Endothelial cell of hepatic sinusoid (primary cell): ENCODE measurements at regions not wholly inside any gene's neighbourhood (a gene's known extent, or its start where the extent isn't known, plus 50 kb on each side); places are given as distances from the start of the nearest gene placed in this dataset.
"Not testable (repeated sequence)": the region's sequence is repeated elsewhere in the genome, so short reads cannot be mapped to it uniquely, and the experiment has no call there.

Experiments
- in situ Hi-C: cut with HindIII; loops from 2 replicates; pipeline ENCODE4 v1.10.0; 2017; ENCODE audit warnings: low sequenced_read_pairs

DNA sequence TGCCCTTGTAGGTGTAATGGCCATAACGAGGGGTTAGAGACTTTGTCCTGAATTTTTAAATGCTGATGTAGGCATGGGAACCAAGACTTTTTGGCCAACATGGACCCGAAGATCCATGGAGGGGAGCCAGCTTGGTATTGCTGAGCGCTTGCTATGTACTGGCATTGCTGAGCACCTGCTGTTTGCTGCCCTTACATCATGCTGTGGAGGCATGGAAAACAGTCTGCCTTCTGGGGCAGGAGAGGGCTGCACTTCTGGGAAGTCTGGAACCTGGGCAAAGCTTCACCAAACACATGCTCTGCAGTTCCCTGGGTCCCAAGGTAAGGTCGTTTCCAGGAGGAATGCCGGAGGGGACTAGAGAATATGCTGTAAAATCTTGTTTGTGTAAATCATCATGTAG lies 86.3 kb upstream of the CNIH3 start:
- in situ Hi-C loops = no loop called here

DNA sequence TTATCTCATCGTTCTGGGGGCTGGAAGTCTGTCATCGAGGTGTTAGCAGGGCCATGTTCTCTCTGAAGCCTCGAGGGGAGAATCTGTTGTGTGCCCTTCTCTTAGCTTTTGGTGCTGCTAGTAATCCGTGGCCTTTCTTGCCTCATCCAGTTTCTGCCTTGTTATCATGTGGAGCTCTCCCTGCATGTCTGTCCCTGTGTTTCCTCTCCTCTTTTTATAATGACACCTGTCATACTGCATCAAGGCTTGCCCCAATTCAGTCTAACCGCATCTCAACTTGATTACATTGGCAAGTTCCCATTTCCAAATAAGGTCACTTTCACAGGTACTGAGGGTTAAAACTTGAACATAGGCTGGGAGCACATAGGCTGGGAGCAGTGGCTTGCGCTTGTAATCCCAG lies 82.6 kb upstream of the CNIH3 start:
- in situ Hi-C loops = no loop called here

DNA sequence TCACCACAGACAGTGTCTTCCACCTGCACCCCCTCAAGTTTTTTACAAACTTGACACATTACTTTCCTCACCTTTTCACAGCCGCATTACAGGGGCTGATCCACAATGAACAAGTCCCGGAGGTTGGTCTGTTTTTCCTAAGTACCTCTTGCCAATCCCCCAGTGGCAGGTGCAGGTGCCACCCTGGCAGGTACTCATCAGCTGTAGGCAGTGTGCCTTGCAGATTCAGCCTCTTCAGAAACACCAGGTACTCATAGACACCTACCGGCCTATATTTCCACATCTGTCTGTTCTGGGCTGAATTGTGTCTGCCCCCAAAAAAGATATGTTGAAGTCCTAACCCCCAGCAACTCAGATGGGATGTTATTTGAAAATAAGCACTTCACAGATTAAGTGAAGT lies 81.4 kb upstream of the CNIH3 start:
- in situ Hi-C loops = no loop called here

DNA sequence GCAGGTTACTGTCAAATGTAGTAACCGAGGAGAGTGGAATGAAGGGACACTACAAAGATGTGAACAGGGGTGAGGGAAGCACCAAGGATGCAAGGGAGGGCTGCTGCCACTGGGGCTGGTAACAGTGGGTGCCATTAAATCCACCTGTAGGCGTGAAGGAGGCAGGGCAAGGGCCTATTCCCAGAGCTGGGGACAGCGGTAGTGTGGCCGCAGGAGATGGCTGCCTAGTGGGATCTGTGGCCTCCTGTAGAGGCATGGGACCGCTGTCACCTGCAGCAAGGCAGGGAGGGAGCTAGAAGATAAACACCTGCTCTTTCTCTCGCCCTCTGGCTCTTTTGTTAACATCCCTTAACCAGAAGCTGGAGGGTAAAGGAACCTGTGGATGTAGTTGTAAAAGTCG lies 80.5 kb upstream of the CNIH3 start:
- in situ Hi-C loops = no loop called here

DNA sequence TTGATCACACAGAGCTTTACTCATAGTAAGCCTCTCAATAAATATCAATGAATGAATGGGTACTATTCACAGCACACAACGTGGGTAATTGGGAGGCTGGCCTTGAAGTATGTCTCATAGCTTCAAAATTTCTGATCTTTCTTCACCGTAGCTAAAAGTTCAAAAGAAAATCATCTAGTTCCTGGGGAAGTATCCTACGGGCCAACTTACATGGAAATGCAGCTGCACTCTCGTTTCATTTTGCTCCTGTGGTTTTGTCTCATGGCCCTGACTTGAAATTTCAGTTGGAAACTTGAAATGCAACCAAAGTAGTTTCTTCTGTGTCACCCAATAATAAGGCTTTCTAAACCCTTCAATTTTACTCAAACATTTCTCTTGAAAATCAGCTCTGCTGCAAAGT lies 76.1 kb upstream of the CNIH3 start:
- in situ Hi-C loops = no loop called here

DNA sequence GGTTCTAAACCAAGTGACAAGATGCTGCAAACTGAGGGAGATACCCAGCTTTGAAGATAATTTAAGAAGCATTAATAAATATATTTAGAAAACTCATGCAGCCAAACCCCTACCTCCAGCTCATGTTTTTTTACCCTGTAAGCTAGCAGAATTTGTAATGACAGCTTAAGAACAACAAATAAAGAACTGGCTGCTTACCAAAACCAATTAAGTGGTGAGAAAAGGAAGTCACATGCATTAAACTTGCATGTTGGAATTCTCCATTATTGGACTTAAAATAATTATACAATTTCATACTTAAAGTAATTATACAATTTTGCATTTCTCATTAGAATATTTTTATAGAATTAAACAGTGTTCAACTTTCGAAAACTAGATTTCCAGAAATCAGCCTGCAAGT lies 75.6 kb upstream of the CNIH3 start:
- in situ Hi-C loops = no loop called here

DNA sequence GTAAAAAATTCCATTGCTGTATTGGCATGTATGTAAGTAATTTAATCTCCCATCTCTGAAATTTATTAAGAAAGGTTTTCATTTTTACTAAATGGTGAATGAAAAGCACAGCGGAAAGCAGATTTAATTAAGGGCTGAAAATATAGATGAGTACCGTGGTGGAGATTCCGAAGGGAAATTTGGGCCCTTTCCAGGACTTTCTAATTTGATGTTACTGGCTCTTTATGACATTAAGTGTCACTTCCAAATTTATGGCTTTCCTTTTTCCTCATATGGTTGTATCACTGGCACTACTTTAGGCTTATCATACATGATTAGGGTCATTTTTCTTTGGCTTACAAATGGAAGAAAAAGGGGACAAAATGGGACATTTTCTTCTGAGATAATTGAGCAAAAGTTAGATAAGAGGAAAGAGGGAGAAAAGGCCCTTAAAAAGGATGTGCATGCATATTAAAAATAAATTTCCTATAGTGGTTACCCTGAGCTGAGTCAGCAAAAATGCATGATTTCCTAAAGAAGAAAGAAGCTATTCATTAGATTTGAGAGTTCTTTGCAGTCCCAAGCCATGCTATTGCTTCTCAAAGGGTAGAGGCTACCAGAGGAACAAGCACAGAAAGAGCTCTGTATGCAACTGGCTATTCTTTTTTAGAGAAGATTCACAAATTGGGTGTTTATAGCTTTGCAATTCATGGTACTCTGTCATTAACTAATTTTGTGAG lies 74.9 kb upstream of the CNIH3 start:
- in situ Hi-C loops = no loop called here

DNA sequence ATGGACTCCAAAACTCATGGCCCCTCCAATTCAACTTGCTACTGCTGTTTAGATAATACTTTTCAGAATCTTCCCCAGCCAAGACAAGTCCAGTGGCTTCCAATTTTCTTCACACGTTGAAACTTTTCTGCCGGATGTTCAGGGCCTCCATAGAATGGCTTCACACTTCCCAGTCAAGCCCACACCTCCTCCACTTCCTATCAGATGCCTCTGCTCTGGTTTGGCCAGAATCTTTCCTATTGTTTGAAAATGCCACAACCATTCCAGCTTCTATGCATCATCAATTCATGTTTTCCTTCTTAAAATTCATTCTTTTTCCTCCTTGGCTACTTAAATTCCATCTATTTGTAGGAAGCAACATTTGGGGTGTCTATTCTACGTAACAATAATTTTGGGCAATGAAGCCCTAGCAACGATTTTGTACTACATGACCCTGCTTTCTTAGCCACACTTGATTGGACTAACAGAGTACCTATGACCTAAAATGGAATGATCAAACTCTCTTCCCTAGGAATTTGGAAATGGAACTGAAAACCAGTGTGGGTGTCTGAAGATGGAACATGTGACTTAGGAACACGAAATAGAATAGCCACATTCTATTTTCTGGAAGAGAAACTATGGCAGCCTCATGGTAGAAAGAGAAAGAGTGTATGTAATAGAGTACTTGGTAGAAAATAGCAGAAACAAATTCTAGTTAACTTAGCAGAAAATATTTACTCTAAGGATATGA lies 74.1 kb upstream of the CNIH3 start:
- in situ Hi-C loops = no loop called here

DNA sequence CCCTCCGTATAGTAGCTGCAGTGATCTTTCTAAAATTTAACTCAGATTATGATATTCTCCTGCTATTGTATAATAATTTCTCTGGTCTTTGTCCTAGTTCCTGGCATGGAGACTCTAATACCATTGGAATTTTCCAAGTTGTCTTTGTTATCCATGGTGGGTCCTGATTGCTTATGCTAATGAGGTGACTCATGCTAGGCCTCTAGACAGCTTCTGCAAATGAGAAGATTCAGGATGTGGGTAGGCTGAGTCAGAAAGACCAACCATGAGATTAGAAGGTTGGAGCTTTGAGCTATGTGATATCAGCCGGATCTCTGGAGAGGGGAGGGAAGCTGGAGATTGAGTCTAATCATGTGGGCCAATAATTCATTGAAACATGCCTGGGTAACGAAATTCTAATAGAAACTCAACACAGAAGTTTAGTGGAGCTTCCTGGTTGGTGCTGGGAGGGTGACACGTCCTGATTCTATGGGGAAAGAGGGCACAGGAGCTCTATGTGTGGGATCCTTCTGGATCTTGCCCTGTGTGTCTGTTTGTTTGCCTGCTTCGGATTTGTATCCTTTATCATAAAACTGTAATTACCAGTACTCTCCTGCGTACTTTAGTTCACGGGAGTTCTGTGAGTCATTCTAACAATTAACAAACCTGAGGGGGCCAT lies 73.2 kb upstream of the CNIH3 start:
- in situ Hi-C loops = no loop called here

DNA sequence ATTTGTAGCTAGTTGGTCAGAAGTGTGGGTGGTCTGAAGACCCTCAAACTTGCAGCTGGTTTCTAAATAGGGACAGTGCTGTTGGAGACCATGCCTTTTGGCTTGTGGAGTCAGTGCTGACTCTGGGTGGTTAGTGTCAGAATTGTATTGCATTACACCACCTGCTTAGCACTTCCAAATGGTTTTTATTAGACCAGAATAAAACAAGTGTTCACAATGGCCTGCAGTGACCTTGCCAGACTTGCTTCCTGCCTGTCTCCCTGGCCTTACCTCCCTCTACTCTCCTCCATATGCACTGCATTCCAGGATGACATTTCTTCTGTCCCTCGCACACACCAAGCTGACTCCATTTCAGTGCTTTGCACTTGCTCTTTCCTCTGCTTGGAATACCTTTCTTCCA lies 72.7 kb upstream of the CNIH3 start:
- in situ Hi-C loops = no loop called here

DNA sequence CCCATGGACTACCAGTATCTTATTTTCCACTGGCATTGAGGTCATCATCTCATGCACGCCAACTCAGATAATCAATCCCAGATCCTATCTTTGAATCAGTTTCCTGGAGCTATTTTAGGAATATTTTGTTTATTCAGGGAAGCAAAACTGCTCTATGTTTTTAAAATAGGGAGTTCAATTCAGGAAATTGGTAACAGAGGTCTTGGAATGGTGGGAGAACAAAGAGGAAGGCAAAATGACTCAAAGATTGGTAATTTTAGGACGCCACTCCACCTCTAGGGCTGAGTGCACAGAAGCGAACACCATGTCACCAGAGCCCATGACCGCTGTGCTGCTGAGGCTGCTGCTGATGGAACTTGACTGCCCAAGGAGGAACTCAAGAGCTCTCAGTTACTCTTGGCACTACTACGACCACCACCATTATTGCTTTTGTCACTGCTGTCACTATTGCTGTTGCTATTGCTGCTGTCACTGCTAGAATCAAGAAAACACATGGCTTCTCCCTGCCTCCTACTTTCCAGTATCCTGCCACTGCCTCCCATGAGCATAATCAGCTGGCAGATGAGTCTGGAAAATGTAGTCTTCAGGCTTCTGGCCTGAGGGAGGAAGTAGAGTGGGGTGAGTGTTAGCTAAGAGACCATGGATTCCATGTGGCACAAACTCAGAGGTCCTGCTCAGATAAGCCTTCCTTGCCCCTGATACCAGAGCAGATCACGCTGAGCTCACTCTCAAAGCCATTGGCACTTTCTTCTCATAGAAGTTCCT lies 71.6 kb upstream of the CNIH3 start:
- in situ Hi-C loops = loop anchor here (5.0 kb wide), 1 partner anchor 63 kb away; no protein-coding TSS in a partner anchor

DNA sequence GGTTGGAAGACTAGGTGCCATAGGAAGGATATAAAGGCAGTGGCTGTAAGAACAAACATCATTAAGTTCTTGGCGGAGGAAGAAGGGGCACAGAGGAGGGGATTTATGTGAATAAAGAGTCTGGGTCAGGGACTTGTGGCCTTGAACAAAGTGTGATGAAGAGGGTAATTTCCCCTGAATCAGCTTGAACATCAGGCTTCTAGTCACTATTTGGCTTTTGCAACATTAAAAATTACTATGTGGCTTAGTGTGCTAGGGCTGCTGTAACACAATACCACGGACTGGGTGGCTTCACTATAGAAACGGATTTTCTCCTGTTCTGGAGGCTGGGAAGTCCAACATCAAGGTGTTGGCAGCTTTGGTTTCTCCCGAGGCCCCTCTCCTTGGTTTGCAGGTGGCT lies 70.5 kb upstream of the CNIH3 start:
- in situ Hi-C loops = loop anchor here (5.0 kb wide), 1 partner anchor 62 kb away; no protein-coding TSS in a partner anchor

DNA sequence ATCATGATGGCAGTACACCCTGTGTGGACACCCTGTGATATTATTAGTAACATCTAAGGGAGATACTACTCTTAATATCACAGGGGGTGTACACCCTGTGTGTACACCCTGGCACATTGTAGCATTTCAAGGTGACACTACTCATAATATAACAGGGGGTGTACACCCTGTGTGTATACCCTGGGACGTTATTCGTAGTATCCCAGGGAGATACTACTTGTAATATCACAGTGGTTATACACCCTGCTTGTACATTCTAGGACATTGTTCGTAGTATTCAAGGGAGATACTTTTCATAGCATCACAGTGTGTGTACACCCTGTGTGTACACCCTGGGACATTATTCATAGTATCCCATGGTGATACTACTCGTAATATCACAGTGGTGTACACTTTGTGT lies 67.4 kb upstream of the CNIH3 start:
- in situ Hi-C loops = loop anchor here (5.0 kb wide), 1 partner anchor 59 kb away; no protein-coding TSS in a partner anchor

DNA sequence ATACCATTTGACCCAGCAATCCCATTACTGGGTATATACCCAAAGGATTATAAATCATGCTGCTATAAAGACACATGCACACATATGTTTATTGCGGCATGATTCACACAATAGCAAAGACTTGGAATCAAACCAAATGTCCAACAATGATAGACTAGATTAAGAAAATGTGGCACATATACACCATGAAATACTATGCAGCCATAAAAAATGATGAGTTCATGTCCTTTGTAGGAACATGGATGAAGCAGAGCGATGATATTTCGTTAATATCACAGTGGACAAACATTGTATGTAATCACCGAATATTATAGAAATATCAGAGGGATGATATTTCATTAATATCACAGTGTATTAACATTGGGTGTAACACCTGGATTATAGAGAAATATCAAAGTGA lies 64.9 kb upstream of the CNIH3 start:
- in situ Hi-C loops = not testable (repeated sequence)

DNA sequence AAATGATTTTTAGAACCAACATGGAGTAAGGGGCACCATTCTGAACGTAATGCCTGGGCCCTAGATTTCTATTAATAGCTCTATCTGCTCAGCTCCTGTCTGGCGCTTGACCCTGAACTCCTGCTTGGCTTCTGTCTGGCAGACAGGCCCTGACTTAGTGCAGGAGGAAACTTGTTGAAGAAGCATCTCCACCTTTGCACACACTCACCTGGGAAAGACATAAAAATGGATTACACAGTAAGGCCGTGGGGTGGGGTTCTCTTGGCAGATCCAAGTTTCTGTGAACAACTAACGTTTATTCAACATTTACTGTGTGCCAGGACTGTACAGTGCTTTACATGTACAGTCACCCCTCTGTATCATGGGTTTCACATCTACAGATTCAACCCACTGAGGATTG lies 62.1 kb upstream of the CNIH3 start:
- in situ Hi-C loops = no loop called here

DNA sequence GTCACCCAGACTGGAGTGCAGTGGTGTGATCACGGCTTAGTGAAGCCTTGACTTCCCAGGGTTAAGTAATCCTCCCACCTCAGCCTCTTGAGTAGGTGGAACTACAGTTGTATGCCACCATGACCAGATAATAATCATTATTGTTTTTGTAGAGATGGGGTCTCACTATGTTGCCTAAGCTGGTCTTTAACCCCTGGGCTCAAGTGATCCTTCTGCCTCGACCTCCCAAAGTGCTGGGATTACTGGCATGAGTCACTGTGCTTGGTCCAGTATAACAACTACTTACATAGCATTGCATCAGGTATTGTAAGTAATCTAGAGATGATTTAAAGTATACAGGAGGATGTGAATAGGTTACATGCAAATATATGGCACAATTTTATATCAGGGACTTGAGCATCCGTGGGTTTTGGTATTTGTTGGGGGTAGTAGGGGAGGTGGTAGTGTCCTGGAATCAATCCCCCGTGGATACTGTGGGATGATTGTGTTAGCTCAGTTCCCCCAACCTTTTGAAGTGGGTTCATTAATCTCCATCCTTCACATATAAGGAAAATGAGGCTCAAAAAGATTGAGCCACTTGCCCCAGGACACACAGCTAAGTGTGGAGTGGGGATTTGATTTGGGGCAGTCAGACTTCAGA lies 61.4 kb upstream of the CNIH3 start:
- in situ Hi-C loops = no loop called here

DNA sequence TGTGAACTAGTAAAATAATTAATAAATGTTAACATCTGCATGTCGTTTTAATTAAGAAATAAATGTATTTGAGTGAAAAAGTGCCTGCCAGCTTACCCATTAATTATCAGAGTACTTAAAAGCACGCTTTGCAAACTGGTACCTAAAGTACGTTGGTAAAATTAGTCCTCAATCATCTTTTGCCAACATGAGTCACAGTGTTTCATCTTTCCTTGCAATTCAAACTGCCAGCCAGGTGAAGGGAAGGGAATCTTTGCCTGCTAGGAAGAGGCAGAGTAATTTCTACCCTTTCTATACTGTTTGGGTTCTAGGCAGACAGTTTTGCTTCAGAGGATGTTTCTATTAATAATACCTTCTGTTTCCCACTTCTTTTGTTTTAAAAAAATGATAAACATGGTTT lies 57.2 kb upstream of the CNIH3 start:
- in situ Hi-C loops = no loop called here

DNA sequence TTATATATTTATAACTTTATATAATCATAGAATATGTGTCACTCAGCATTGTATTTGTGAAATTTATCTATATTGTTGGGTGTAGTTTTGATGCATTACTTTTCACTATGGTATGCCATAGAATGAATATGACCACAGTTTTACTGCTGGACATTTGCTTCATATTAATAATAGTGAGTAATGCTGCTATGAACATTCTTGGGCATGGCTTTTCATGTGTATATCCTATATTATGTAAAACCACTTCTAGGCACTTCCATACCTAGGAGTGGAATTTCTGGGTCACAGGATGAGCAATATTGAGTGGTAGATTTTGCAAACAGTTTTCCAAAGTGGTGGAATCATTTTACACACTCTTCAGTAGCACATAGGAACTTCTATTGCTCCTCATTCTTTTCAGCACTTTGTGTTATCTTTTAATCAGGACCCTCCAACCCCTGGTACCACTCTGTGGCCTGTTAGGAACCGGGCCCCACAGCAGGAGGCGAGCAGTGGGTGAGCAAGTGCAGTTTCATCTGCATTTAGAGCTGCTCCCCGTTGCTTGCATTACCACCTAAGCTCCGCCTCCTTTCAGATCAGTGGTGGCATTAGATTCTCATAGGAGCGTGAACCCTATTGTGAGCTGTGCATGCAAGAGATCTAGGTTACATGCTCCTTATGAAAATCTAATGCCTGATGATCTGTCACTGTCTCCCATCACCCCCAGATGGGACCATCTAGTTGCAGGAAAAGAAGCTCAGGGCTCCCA lies 56.0 kb upstream of the CNIH3 start:
- in situ Hi-C loops = no loop called here

DNA sequence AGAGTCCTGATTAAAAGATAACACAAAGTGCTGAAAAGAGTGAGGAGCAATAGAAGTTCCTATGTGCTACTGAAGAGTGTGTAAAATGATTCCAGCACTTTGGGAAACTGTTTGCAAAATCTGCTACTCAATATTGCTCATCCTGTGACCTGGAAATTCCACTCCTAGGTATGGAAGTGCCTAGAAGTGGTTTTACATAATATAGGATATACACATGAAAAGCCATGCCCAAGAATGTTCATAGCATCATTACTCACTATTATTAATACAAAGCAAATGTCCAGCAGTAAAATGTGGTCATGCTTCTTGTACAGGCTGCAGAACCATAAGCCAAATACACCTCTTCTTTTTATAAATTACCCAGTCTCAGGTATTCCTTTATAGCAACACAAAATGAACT lies 53.2 kb upstream of the CNIH3 start:
- in situ Hi-C loops = not testable (repeated sequence)

DNA sequence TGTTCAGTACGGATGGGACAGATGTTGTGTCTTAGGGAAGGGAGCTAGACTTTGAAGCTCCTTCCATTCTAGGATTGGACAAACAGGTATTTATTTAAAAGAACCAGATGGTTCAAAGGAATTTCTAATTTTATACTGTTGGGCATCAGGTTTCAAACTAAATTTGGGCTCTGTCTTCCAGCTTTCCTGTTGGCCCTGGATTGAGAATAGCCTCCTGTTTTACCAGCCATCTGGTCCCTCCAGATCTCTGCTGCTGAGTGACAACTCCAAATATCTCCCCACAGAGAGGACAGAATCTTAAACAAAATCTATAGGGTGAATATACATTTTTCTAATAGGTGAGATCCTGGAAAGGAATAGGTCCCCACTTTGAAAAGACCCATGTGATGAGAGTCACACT lies 52.5 kb upstream of the CNIH3 start:
- in situ Hi-C loops = no loop called here
